Panc1 (cell line): ENCODE measurements at regions not wholly inside any gene's neighbourhood (a gene's known extent, or its start where the extent isn't known, plus 50 kb on each side); places are given as distances from the start of the nearest gene placed in this dataset.

Experiments
- ATAC-seq: fragments of 200-7000 bp; cut with Tn5 transposase; 2 replicates; pipeline ENCODE4 v1.9.1; 2020; ENCODE audit warnings: mild to moderate bottlenecking, moderate library complexity
- BruUV-seq: library from RNA; stranded (reverse); fragments of 400-500 nt; replicated peaks from 2 replicates; lab custom pipeline; 2021; lab: Mats Ljungman, UMichigan
- CTCF ChIA-PET: fragments of 300-600 bp; sonication (Branson Sonifier 250); formaldehyde crosslinking; loops from one replicate; lab custom pipeline; 2022; ENCODE audit warnings: antibody characterized with exemption; lab: Charles Lee
- POLR2A ChIA-PET: fragments of 300-600 bp; sonication (Branson Sonifier 250); formaldehyde crosslinking; loops from one replicate; lab custom pipeline; 2022; ENCODE audit warnings: antibody characterized with exemption; lab: Charles Lee
- DNase-seq: peaks from one replicate; pipeline ENCODE4 v3.0.0-alpha.2; 2010; ENCODE audit warnings: low read depth, low spot score
- H3K27ac ChIP-seq: 2 replicates; pipeline ENCODE4 v1.5.1; 2011; ENCODE audit warnings: mild to moderate bottlenecking, low read length, inconsistent platforms
- H3K27me3 ChIP-seq: fragments of 200-500 bp; sonication (Bioruptor generic); 2 replicates; pipeline ENCODE4 v1.6.0; 2014; ENCODE audit warnings: low read length, inconsistent platforms; ENCODE audit not compliant: control insufficient read depth, insufficient read depth
- H3K36me3 ChIP-seq: fragments of 200-500 bp; sonication (Bioruptor generic); 2 replicates; pipeline ENCODE4 v1.5.1; 2014; ENCODE audit warnings: inconsistent platforms, mild to moderate bottlenecking, low read length, moderate library complexity; ENCODE audit not compliant: control insufficient read depth, insufficient read depth
- H3K4me1 ChIP-seq: 2 replicates; pipeline ENCODE4 v1.5.1; 2011; ENCODE audit warnings: inconsistent platforms, mild to moderate bottlenecking, low read length, moderate library complexity; ENCODE audit not compliant: control insufficient read depth, insufficient read depth
- H3K4me3 ChIP-seq, 2 experiments: 2 replicates each; pipeline ENCODE4 v1.5.1; 2011 to 2012; ENCODE audit warnings: low read depth in 2 of 2, low read length in 2 of 2, mild to moderate bottlenecking in 2 of 2, inconsistent platforms in 1 of 2, moderate library complexity in 1 of 2
- H3K9me3 ChIP-seq: fragments of 200-500 bp; sonication (Bioruptor generic); 2 replicates; pipeline ENCODE4 v1.5.1; 2014; ENCODE audit warnings: low read depth, mild to moderate bottlenecking, inconsistent platforms, low read length, moderate library complexity; ENCODE audit not compliant: control insufficient read depth, insufficient read depth
- CTCF ChIP-seq: fragments of 450-650 bp; IDR thresholded peaks from 2 replicates; pipeline ENCODE4 v1.5.1; 2017; ENCODE audit warnings: mild to moderate bottlenecking
- POLR2AphosphoS5 ChIP-seq: IDR thresholded peaks from 2 replicates; pipeline ENCODE4 v1.6.1; 2012; ENCODE audit warnings: mild to moderate bottlenecking, low read depth, low read length, moderate library complexity
- SIN3A ChIP-seq: IDR thresholded peaks from 2 replicates; pipeline ENCODE4 v1.6.1; 2012; ENCODE audit warnings: low read depth, mild to moderate bottlenecking, low read length, moderate library complexity, borderline replicate concordance; ENCODE audit not compliant: insufficient read depth
- TCF7L2 ChIP-seq: IDR thresholded peaks from 2 replicates; pipeline ENCODE4 v1.6.1; 2011; ENCODE audit warnings: mild to moderate bottlenecking, low read depth, low read length, inconsistent platforms
- in situ Hi-C: cut with HindIII; loops from 2 replicates; pipeline ENCODE4 v1.10.0; 2016; ENCODE audit warnings: low sequenced_read_pairs, low pct_unique_long_range_greater_than_20kb
- intact Hi-C: fragments of 100-400 bp; cut with micrococcal nuclease; formaldehyde crosslinking; loops from one replicate; pipeline ENCODE4 v1.10.0; 2022; ENCODE audit not compliant: unreplicated experiment
- TF ChIP-seq, protein P1 (sequence below), 2 experiments: IDR thresholded peaks; 2 replicates each; pipeline ENCODE4 v1.6.1; 2011 to 2012; ENCODE audit warnings: low read depth in 2 of 2, control low read depth in 1 of 2, low read length in 1 of 2, mild to moderate bottlenecking in 1 of 2, moderate library complexity in 1 of 2; ENCODE audit not compliant: insufficient read depth in 1 of 2

GRCh38 chr17:69858460-69858859 is 216.6 kb upstream of the KCNJ16 start:
- Histone ChIP-seq H3K4me3 (no peak overlapping the region), H3K27ac (peak overlapping the region; percentile 11; the same call in 1 of the 2 replicates), H3K9me3 (no peaks in the 10 kb centered on the region; the same call in 1 of the 2 replicates), H3K4me1 (0 out of 2 replicates have a peak, but pooled peaks cover 7% of the 10 kb centered on the region), H3K36me3 (no peaks in the 10 kb centered on the region), H3K27me3 (no peaks in the 10 kb centered on the region)
- ChIA-PET POLR2A (no interaction called here), CTCF (no interaction called here)
- in situ Hi-C loops (no loop called here), intact Hi-C loops (no loop called here)
- ATAC-seq (no peak), DNase-seq (no peak)
- no TSS peak for BruUV-seq
- TF ChIP-seq TCF7L2 (no peak), POLR2AphosphoS5 (no peak), CTCF (no peak), SIN3A (no peak)
- TF ChIP-seq, protein P1, sequence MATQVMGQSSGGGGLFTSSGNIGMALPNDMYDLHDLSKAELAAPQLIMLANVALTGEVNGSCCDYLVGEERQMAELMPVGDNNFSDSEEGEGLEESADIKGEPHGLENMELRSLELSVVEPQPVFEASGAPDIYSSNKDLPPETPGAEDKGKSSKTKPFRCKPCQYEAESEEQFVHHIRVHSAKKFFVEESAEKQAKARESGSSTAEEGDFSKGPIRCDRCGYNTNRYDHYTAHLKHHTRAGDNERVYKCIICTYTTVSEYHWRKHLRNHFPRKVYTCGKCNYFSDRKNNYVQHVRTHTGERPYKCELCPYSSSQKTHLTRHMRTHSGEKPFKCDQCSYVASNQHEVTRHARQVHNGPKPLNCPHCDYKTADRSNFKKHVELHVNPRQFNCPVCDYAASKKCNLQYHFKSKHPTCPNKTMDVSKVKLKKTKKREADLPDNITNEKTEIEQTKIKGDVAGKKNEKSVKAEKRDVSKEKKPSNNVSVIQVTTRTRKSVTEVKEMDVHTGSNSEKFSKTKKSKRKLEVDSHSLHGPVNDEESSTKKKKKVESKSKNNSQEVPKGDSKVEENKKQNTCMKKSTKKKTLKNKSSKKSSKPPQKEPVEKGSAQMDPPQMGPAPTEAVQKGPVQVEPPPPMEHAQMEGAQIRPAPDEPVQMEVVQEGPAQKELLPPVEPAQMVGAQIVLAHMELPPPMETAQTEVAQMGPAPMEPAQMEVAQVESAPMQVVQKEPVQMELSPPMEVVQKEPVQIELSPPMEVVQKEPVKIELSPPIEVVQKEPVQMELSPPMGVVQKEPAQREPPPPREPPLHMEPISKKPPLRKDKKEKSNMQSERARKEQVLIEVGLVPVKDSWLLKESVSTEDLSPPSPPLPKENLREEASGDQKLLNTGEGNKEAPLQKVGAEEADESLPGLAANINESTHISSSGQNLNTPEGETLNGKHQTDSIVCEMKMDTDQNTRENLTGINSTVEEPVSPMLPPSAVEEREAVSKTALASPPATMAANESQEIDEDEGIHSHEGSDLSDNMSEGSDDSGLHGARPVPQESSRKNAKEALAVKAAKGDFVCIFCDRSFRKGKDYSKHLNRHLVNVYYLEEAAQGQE (IDR thresholded peaks at IDR 0.05; ENCODE audit: insufficient read depth in 1 of 2, low read depth in 2 of 2, low read length in 1 of 2) = no peak

DNA sequence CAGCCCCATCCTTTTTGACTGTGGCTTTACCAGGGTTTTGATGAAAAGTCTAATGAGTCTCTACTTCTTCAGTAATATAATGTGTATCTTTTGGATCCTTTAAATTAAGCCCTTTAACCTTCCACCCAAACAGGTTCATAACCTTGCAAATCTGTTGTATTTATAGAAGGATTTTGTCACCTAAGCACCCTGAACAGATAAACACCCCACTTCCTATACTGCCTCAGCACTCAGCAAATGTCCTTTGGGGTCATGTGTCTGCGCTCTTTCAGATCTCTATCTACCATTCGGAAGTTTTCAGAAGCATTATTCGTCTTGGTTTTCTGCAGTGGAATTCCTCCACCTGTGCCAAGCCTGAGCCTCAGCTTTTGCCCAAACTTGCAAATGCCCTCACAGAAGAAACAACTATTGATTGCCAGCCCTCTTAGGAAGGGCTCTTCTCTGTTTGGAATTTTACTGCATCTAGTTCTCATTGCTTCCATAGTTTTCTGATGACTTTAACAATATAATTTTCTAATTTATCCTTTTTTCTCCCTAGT is 214.8 kb upstream of the KCNJ16 start:
- ChIA-PET POLR2A (no interaction called here), CTCF (no interaction called here)
- Histone ChIP-seq H3K27me3 (no peaks in the 10 kb centered on the region), H3K36me3 (no peaks in the 10 kb centered on the region), H3K27ac (no peak overlapping the region), H3K4me3 (no peak overlapping the region), H3K9me3 (no peaks in the 10 kb centered on the region; the same call in 1 of the 2 replicates), H3K4me1 (0 out of 2 replicates have a peak, but pooled peaks cover 7% of the 10 kb centered on the region)
- in situ Hi-C loops (no loop called here), intact Hi-C loops (no loop called here)
- ATAC-seq = no peak
- no TSS peak for BruUV-seq
- no peak for DNase-seq
- no peak for TF ChIP-seq POLR2AphosphoS5

DNA sequence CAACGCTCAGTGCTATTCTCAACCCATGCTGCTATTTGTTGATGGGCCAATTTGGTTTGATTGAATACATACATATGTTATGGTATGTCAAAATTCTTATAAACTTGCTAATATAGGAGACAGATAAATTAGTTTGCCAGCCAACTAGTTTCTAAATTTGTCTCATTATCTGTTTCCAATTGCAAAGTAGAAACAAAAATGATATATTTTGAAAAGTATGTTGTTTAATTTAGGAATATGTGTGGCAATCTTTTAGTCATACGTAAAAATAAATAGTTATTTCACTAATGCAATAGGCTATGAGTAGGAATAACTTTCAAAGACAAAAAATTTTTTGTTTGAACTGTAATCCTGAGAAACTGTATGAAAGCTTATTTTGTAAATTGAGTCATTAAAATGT is 210.6 kb upstream of the KCNJ16 start:
- DNase-seq (no peak), ATAC-seq (no peak)
- in situ Hi-C loops = no loop called here
- Histone ChIP-seq H3K4me3 (no peak overlapping the region), H3K4me1 (no peaks in the 10 kb centered on the region), H3K27me3 (no peaks in the 10 kb centered on the region), H3K9me3 (no peaks in the 10 kb centered on the region), H3K36me3 (no peaks in the 10 kb centered on the region), H3K27ac (no peak overlapping the region)
- POLR2A ChIA-PET = no interaction called here
- no TSS peak for BruUV-seq
- CTCF ChIA-PET = no interaction called here
- TF ChIP-seq CTCF = no peak
- no peak for TF ChIP-seq SIN3A
- no peak for TF ChIP-seq POLR2AphosphoS5
- no peak for TF ChIP-seq TCF7L2
- TF ChIP-seq, protein P1 (IDR thresholded peaks at IDR 0.05; ENCODE audit: insufficient read depth in 1 of 2, low read depth in 2 of 2, low read length in 1 of 2) = no peak
- intact Hi-C loops = no loop called here
